GM23248 (cell line): ENCODE measurements at regions not wholly inside any gene's neighbourhood (a gene's known extent, or its start where the extent isn't known, plus 50 kb on each side); places are given as distances from the start of the nearest gene placed in this dataset.

Source experiments
- EZH2 ChIP-seq: fragments of 200-600 bp; sonication (generic); IDR thresholded peaks from 2 replicates; pipeline ENCODE4 v1.6.1; 2018; ENCODE audit warnings: antibody characterized with exemption, mild to moderate bottlenecking; ENCODE audit not compliant: insufficient read depth, poor library complexity, severe bottlenecking
- EZH2phosphoT487 ChIP-seq: fragments of 200-600 bp; sonication (generic); IDR thresholded peaks from 2 replicates; pipeline ENCODE4 v1.6.1; 2018; ENCODE audit warnings: antibody characterized with exemption, moderate library complexity, mild to moderate bottlenecking, low read depth; ENCODE audit not compliant: insufficient read depth

DNA sequence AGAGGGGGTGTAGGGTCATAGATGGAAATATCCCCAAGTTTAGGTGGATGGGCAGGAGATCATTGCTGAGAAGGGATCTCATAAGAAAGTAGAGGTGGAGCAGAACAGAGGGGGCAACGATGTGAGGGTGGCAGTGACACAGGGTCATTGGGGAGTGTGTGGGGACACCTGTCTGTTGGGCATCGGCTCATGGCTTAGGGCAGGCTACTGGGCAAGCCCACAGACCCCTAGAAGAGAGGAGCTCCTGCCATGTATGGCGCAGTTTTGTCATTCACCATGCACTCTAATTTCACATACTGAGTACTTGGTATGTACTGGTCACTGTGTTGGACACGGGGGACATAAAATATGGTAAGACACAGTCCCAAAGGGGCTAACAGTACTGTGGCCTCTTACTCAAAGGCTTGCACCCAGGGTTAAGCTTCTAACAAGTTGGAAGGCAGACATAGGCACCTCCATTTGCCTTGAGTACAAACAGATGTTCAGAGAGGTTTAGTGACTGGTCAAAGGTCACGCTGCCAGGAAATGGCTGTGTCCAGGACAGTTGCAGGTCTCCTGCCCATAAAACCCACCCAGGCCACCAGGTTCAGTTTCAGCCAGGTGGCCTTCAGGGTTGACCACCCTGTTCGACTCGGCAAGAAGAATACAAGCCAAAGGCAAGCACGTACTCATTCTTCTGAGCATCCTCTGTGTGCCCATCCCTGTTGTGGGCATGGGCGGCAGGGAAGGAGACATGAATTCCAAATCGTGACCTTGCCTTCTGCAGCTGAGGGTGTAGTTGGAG is 580.2 kb downstream of the KCNJ18 start:
- TF ChIP-seq EZH2 (no peak), EZH2phosphoT487 (no peak)
